Neuronal stem cell (in vitro differentiated cells): ENCODE measurements at regions not wholly inside any gene's neighbourhood (a gene's known extent, or its start where the extent isn't known, plus 50 kb on each side); places are given as distances from the start of the nearest gene placed in this dataset.

Experiments
- DNase-seq: peaks from one replicate; pipeline ENCODE4 v3.0.0-alpha.2; 2013; ENCODE audit warnings: low spot score
- H2AFZ ChIP-seq: one replicate; pipeline ENCODE4 v1.6.1; 2013; ENCODE audit warnings: mild to moderate bottlenecking, low read length, inconsistent platforms
- H2AK5ac ChIP-seq: 2 replicates; pipeline ENCODE4 v1.6.1; 2013; ENCODE audit warnings: low read depth, mild to moderate bottlenecking, inconsistent platforms, low read length, moderate library complexity, mixed read lengths
- H2BK120ac ChIP-seq: 2 replicates; pipeline ENCODE4 v1.6.1; 2013; ENCODE audit warnings: low read depth, mild to moderate bottlenecking, inconsistent platforms, low read length, moderate library complexity, mixed read lengths
- H2BK12ac ChIP-seq: one replicate; pipeline ENCODE4 v1.6.1; 2013; ENCODE audit warnings: low read length, inconsistent platforms
- H2BK15ac ChIP-seq: 2 replicates; pipeline ENCODE4 v1.6.1; 2013; ENCODE audit warnings: mild to moderate bottlenecking, low read length, inconsistent platforms, mixed read lengths
- H2BK5ac ChIP-seq: one replicate; pipeline ENCODE4 v1.6.1; 2013; ENCODE audit warnings: inconsistent platforms, mild to moderate bottlenecking, low read length, moderate library complexity
- H3K14ac ChIP-seq: one replicate; pipeline ENCODE4 v1.6.1; 2013; ENCODE audit warnings: low read length, inconsistent platforms
- H3K18ac ChIP-seq: 2 replicates; pipeline ENCODE4 v1.6.1; 2013; ENCODE audit warnings: low read length, inconsistent platforms
- H3K23ac ChIP-seq: 2 replicates; pipeline ENCODE4 v1.6.1; 2013; ENCODE audit warnings: low read depth, mild to moderate bottlenecking, mixed read lengths, low read length, inconsistent platforms; ENCODE audit not compliant: poor library complexity
- H3K27ac ChIP-seq: replicated peaks from 3 replicates; pipeline ENCODE4 v1.5.1; 2013; ENCODE audit warnings: low read length, inconsistent platforms
- H3K27me3 ChIP-seq, 3 experiments: 2 replicates each; pipeline ENCODE4 v1.6.1; 2013; ENCODE audit warnings: low read length in 3 of 3, mild to moderate bottlenecking in 2 of 3, inconsistent platforms in 1 of 3, low read depth in 1 of 3, mixed read lengths in 1 of 3, moderate library complexity in 1 of 3; ENCODE audit not compliant: control insufficient read depth in 3 of 3, insufficient read depth in 3 of 3
- H3K36me3 ChIP-seq, 2 donors: replicated peaks in 1 of 2; 2 replicates each; pipeline ENCODE4 v1.6.1; 2013; ENCODE audit warnings: low read length in 2 of 2; ENCODE audit not compliant: control insufficient read depth in 2 of 2, insufficient read depth in 2 of 2
- H3K4ac ChIP-seq: 2 replicates; pipeline ENCODE4 v1.6.1; 2013; ENCODE audit warnings: inconsistent platforms, mild to moderate bottlenecking, low read length, moderate library complexity
- H3K4me1 ChIP-seq, 2 donors: 1 replicate in 1 of 2; 2 replicates in 1 of 2; pipeline ENCODE4 v1.6.1; 2013; ENCODE audit warnings: low read length in 2 of 2, low read depth in 1 of 2; ENCODE audit not compliant: control insufficient read depth in 2 of 2, insufficient read depth in 1 of 2
- H3K4me2 ChIP-seq: one replicate; pipeline ENCODE4 v1.6.1; 2013; ENCODE audit warnings: mild to moderate bottlenecking, low read length, inconsistent platforms; ENCODE audit not compliant: insufficient read depth, poor library complexity, severe bottlenecking
- H3K4me3 ChIP-seq, 2 donors: 2 replicates each; pipeline ENCODE4 v1.5.1; 2013; ENCODE audit warnings: low read length in 2 of 2, mild to moderate bottlenecking in 2 of 2, inconsistent platforms in 1 of 2, moderate library complexity in 1 of 2
- H3K79me1 ChIP-seq: one replicate; pipeline ENCODE4 v1.6.1; 2013; ENCODE audit warnings: low read depth, mild to moderate bottlenecking, inconsistent platforms, low read length, moderate library complexity
- H3K9ac ChIP-seq: one replicate; pipeline ENCODE4 v1.6.1; 2013; ENCODE audit warnings: mild to moderate bottlenecking, low read depth, low read length, inconsistent platforms; ENCODE audit not compliant: poor library complexity
- H3K9me3 ChIP-seq, 2 donors: replicated peaks in 1 of 2; 2 replicates each; pipeline versions ENCODE3 to v1.6.1; 2013; ENCODE audit warnings: low read length in 2 of 2, mild to moderate bottlenecking in 2 of 2, inconsistent platforms in 1 of 2, low read depth in 1 of 2, mixed read lengths in 1 of 2, moderate library complexity in 1 of 2; ENCODE audit not compliant: control insufficient read depth in 2 of 2, insufficient read depth in 1 of 2
- H4K8ac ChIP-seq: one replicate; pipeline ENCODE4 v1.6.1; 2013; ENCODE audit warnings: low read depth, mild to moderate bottlenecking, inconsistent platforms, low read length, moderate library complexity
- H4K91ac ChIP-seq: one replicate; pipeline ENCODE4 v1.6.1; 2013; ENCODE audit warnings: low read length, low read depth, mild to moderate bottlenecking, inconsistent platforms; ENCODE audit not compliant: poor library complexity
- WGBS, 2 donors: extraction: QIAGEN DNeasy Blood & Tissue Kit; methylation state at CpG; one replicate each; pipeline ENCODE4 v1.1.7; 2013; ENCODE audit warnings: missing lambda C conversion rate in 2 of 2, mixed read lengths in 1 of 2; ENCODE audit not compliant: insufficient read length in 2 of 2, insufficient replicate concordance in 1 of 2; ENCODE audit errors: extremely low coverage in 2 of 2; 5-methylcytosine and 5-hydroxymethylcytosine counted together

- Histone ChIP-seq H2AK5ac (no peak overlapping the region), H2BK12ac (no peak overlapping the region), H2BK15ac (no peak overlapping the region), H3K27me3 (no peaks in the 10 kb centered on the region), H4K8ac (no peak overlapping the region), H4K91ac (no peak overlapping the region), H2BK5ac (no peak overlapping the region), H3K18ac (no peak overlapping the region), H3K4me3 (no peak overlapping the region), H2BK120ac (no peak overlapping the region), H2AFZ (no peak overlapping the region), H3K9me3 (no peaks in the 10 kb centered on the region), H3K4ac (no peak overlapping the region), H3K9ac (no peak overlapping the region), H3K36me3 (no peaks in the 10 kb centered on the region), H3K14ac (no peak overlapping the region), H3K27ac (no peak overlapping the region), H3K79me1 (no peaks in the 10 kb centered on the region), H3K23ac (no peak overlapping the region), H3K4me1 (peaks cover 0 to 3% of the 10 kb centered on the region in 2 donors), H3K4me2 (no peak overlapping the region)
- DNase-seq = no peak
- WGBS, 2 donors = no CpG with 5 or more reads among the region's 3 CpGs
Observed at GRCh38 chr11:43035086-43035485, 276.7 kb upstream of the API5 start.

- no peak overlapping the region for H3K14ac ChIP-seq
- H2BK5ac ChIP-seq = no peak overlapping the region
- no CpG with 5 or more reads among the region's 2 CpGs for WGBS, 2 donors
- no peak overlapping the region for H2AK5ac ChIP-seq
- no peaks in the 10 kb centered on the region for H3K9me3 ChIP-seq
- no peak overlapping the region for H2AFZ ChIP-seq
- no peak overlapping the region for H3K4me2 ChIP-seq
- no peak for DNase-seq
- no peak overlapping the region for H3K23ac ChIP-seq
- no peak overlapping the region for H2BK15ac ChIP-seq
- H3K79me1 ChIP-seq = no peaks in the 10 kb centered on the region
- H3K9ac ChIP-seq = no peak overlapping the region
- H3K36me3 ChIP-seq = no peaks in the 10 kb centered on the region
- H4K8ac ChIP-seq = no peak overlapping the region
- no peak overlapping the region for H3K4ac ChIP-seq
- H3K18ac ChIP-seq = no peak overlapping the region
- no peak overlapping the region for H2BK120ac ChIP-seq
- no peaks in the 10 kb centered on the region for H3K27me3 ChIP-seq
- H3K4me1 ChIP-seq = no peaks in the 10 kb centered on the region
- H2BK12ac ChIP-seq = no peak overlapping the region
- H3K4me3 ChIP-seq = no peak overlapping the region
- H4K91ac ChIP-seq = no peak overlapping the region
- H3K27ac ChIP-seq = no peak overlapping the region
Observed at GRCh38 chr11:43053638-43054412, 258.0 kb upstream of the API5 start.

- WGBS, 2 donors = no CpG with 5 or more reads among the region's 1 CpG
- Histone ChIP-seq H3K36me3 (no peaks in the 10 kb centered on the region), H3K4me3 (no peak overlapping the region), H3K79me1 (no peaks in the 10 kb centered on the region), H3K27ac (no peak overlapping the region), H4K8ac (no peak overlapping the region), H2AFZ (no peak overlapping the region), H2BK12ac (no peak overlapping the region), H3K23ac (no peak overlapping the region), H4K91ac (no peak overlapping the region), H2BK120ac (no peak overlapping the region), H3K9ac (no peak overlapping the region), H2BK5ac (no peak overlapping the region), H2AK5ac (no peak overlapping the region), H3K14ac (no peak overlapping the region), H3K9me3 (no peaks in the 10 kb centered on the region), H2BK15ac (no peak overlapping the region), H3K4ac (no peak overlapping the region), H3K4me1 (no peaks in the 10 kb centered on the region), H3K27me3 (no peaks in the 10 kb centered on the region), H3K4me2 (no peak overlapping the region), H3K18ac (no peak overlapping the region)
- no peak for DNase-seq
Observed at GRCh38 chr11:43067681-43068080, 244.1 kb upstream of the API5 start.

- H3K9me3 ChIP-seq = no peaks in the 10 kb centered on the region
- no peak overlapping the region for H3K18ac ChIP-seq
- no peak overlapping the region for H3K9ac ChIP-seq
- DNase-seq = no peak
- H3K14ac ChIP-seq = no peak overlapping the region
- no peaks in the 10 kb centered on the region for H3K36me3 ChIP-seq
- no peaks in the 10 kb centered on the region for H3K79me1 ChIP-seq
- H3K23ac ChIP-seq = no peak overlapping the region
- H3K4me3 ChIP-seq = no peak overlapping the region
- no peak overlapping the region for H2AK5ac ChIP-seq
- H3K27me3 ChIP-seq = no peaks in the 10 kb centered on the region
- H3K4ac ChIP-seq = no peak overlapping the region
- no peak overlapping the region for H2BK15ac ChIP-seq
- no peak overlapping the region for H2BK5ac ChIP-seq
- no peak overlapping the region for H2AFZ ChIP-seq
- WGBS, 2 donors = no CpG with 5 or more reads among the region's 1 CpG
- no peak overlapping the region for H4K8ac ChIP-seq
- H2BK12ac ChIP-seq = no peak overlapping the region
- no peak overlapping the region for H3K4me2 ChIP-seq
- no peaks in the 10 kb centered on the region for H3K4me1 ChIP-seq
- no peak overlapping the region for H3K27ac ChIP-seq
- H4K91ac ChIP-seq = no peak overlapping the region
- H2BK120ac ChIP-seq = no peak overlapping the region
Observed at GRCh38 chr11:43071338-43071737, 240.5 kb upstream of the API5 start.
